ENCODE measurements at regions not wholly inside any gene's neighbourhood (a gene's known extent, or its start where the extent isn't known, plus 50 kb on each side); places are given as distances from the start of the nearest gene placed in this dataset.

DNA sequence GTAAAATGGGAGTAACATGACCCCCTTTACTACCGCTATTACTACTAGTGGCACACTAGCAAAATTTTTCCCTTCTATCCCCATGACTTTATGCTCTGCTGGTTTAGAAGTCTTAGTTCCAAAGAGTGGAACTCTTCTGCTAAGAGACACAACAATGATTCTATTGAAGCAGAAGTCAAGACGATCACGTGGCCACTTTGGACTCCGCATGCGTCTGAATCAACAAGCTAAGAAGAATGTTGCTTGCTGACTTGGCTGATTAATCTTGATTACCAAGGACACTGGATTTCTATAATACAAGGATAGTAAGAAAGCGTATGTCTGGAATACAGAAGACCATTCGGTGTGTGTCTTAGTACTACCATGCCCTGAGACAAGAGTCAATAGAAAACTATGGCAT lies 244.7 kb upstream of the BTBD3 start:
- no peak overlapping the region for H3K27ac ChIP-seq (ENCODE audit: low read depth)
- H3K79me2 ChIP-seq (replicated peaks; ENCODE audit: insufficient read depth): no peaks in the 10 kb centered on the region
- no peak overlapping the region for H2AFZ ChIP-seq
- no peak overlapping the region for H3K4me3 ChIP-seq
- ATAC-seq: no peak
- peaks cover 7% of the 10 kb centered on the region; the same call in 2 of the 3 replicates for H3K4me1 Mint-ChIP-seq
- H3K4me3 Mint-ChIP-seq: no peak overlapping the region
- no peaks in the 10 kb centered on the region for H3K36me3 Mint-ChIP-seq (ENCODE audit: low read depth)
- no peak overlapping the region for H3K4me2 ChIP-seq
- H3K9me3 Mint-ChIP-seq: no peaks in the 10 kb centered on the region
- no peaks in the 10 kb centered on the region for H4K20me1 ChIP-seq (replicated peaks; ENCODE audit: insufficient read depth)
- H3K4me1 ChIP-seq (ENCODE audit: insufficient read depth): no peaks in the 10 kb centered on the region
- H3K27me3 ChIP-seq (ENCODE audit: insufficient read depth): no peaks in the 10 kb centered on the region
- no peak overlapping the region for H3K27ac Mint-ChIP-seq
- TF ChIP-seq ZNF114 (CRISPR knock-in tag; IDR thresholded peaks at IDR 0.05) (no peak), CREB1 (CRISPR knock-in tag; IDR thresholded peaks at IDR 0.05; ENCODE audit: low read depth) (no peak), NANOG (IDR thresholded peaks at IDR 0.05; ENCODE audit: borderline replicate concordance) (no peak), POLR2AphosphoS5 (IDR thresholded peaks at IDR 0.05; ENCODE audit: low read depth) (no peak), EZH2 (IDR thresholded peaks at IDR 0.05; ENCODE audit: low read depth, unreplicated experiment) (no peak), EZH2phosphoT487 (IDR thresholded peaks at IDR 0.05; ENCODE audit: unreplicated experiment) (no peak)
- TF ChIP-seq, protein P1, sequence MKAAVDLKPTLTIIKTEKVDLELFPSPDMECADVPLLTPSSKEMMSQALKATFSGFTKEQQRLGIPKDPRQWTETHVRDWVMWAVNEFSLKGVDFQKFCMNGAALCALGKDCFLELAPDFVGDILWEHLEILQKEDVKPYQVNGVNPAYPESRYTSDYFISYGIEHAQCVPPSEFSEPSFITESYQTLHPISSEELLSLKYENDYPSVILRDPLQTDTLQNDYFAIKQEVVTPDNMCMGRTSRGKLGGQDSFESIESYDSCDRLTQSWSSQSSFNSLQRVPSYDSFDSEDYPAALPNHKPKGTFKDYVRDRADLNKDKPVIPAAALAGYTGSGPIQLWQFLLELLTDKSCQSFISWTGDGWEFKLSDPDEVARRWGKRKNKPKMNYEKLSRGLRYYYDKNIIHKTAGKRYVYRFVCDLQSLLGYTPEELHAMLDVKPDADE (IDR thresholded peaks at IDR 0.05): no peak
- TF ChIP-seq, protein P2, sequence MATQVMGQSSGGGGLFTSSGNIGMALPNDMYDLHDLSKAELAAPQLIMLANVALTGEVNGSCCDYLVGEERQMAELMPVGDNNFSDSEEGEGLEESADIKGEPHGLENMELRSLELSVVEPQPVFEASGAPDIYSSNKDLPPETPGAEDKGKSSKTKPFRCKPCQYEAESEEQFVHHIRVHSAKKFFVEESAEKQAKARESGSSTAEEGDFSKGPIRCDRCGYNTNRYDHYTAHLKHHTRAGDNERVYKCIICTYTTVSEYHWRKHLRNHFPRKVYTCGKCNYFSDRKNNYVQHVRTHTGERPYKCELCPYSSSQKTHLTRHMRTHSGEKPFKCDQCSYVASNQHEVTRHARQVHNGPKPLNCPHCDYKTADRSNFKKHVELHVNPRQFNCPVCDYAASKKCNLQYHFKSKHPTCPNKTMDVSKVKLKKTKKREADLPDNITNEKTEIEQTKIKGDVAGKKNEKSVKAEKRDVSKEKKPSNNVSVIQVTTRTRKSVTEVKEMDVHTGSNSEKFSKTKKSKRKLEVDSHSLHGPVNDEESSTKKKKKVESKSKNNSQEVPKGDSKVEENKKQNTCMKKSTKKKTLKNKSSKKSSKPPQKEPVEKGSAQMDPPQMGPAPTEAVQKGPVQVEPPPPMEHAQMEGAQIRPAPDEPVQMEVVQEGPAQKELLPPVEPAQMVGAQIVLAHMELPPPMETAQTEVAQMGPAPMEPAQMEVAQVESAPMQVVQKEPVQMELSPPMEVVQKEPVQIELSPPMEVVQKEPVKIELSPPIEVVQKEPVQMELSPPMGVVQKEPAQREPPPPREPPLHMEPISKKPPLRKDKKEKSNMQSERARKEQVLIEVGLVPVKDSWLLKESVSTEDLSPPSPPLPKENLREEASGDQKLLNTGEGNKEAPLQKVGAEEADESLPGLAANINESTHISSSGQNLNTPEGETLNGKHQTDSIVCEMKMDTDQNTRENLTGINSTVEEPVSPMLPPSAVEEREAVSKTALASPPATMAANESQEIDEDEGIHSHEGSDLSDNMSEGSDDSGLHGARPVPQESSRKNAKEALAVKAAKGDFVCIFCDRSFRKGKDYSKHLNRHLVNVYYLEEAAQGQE (IDR thresholded peaks at IDR 0.05; ENCODE audit: unreplicated experiment): no peak
- TF ChIP-seq, protein P3, sequence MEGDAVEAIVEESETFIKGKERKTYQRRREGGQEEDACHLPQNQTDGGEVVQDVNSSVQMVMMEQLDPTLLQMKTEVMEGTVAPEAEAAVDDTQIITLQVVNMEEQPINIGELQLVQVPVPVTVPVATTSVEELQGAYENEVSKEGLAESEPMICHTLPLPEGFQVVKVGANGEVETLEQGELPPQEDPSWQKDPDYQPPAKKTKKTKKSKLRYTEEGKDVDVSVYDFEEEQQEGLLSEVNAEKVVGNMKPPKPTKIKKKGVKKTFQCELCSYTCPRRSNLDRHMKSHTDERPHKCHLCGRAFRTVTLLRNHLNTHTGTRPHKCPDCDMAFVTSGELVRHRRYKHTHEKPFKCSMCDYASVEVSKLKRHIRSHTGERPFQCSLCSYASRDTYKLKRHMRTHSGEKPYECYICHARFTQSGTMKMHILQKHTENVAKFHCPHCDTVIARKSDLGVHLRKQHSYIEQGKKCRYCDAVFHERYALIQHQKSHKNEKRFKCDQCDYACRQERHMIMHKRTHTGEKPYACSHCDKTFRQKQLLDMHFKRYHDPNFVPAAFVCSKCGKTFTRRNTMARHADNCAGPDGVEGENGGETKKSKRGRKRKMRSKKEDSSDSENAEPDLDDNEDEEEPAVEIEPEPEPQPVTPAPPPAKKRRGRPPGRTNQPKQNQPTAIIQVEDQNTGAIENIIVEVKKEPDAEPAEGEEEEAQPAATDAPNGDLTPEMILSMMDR (conservative IDR thresholded peaks at IDR 0.05; ENCODE audit: low read depth in 2 of 2): no peak
- H3K27me3 Mint-ChIP-seq (ENCODE audit: insufficient read depth, low read depth, poor library complexity): no peaks in the 10 kb centered on the region
- DNase-seq (ENCODE audit: low spot score): no peak
- H3K36me3 ChIP-seq (ENCODE audit: insufficient read depth): no peaks in the 10 kb centered on the region
- H3K9me2 ChIP-seq (ENCODE audit: insufficient read depth): no peaks in the 10 kb centered on the region
- H3F3A ChIP-seq (replicated peaks; ENCODE audit: low read depth): no peaks in the 10 kb centered on the region

Data from GM23338 (cell line).